ENCODE measurements at regions not wholly inside any gene's neighbourhood (a gene's known extent, or its start where the extent isn't known, plus 50 kb on each side); places are given as distances from the start of the nearest gene placed in this dataset.

DNA sequence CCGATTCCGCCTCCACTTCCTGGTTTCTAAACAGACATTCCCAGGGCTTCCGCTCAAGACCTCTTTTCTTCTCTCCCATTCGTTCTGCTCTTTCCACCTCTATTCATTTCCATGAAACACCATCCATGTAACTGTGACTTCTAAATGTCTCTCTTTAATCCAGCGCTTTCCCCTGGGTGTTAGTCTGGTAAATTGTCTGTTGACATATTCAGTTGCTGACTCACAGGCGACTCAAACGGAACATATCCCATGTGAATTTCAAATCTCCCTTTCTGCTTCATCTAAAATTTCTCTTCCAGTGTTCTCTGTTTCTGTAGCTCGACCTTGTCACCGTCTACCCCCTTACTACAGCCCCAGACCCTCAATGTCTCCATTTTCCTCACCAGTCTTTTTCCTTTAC lies 119.1 kb downstream of the PFKFB3 start:
- TF ChIP-seq POLR2A (IDR thresholded peaks at IDR 0.05; ENCODE audit: low read depth) (no peak), EP300 (IDR thresholded peaks at IDR 0.05) (no peak), POLR2AphosphoS5 (IDR thresholded peaks at IDR 0.05) (no peak)
- TF ChIP-seq, protein P1, sequence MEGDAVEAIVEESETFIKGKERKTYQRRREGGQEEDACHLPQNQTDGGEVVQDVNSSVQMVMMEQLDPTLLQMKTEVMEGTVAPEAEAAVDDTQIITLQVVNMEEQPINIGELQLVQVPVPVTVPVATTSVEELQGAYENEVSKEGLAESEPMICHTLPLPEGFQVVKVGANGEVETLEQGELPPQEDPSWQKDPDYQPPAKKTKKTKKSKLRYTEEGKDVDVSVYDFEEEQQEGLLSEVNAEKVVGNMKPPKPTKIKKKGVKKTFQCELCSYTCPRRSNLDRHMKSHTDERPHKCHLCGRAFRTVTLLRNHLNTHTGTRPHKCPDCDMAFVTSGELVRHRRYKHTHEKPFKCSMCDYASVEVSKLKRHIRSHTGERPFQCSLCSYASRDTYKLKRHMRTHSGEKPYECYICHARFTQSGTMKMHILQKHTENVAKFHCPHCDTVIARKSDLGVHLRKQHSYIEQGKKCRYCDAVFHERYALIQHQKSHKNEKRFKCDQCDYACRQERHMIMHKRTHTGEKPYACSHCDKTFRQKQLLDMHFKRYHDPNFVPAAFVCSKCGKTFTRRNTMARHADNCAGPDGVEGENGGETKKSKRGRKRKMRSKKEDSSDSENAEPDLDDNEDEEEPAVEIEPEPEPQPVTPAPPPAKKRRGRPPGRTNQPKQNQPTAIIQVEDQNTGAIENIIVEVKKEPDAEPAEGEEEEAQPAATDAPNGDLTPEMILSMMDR (IDR thresholded peaks at IDR 0.05), result no peak
